Activated CD4-positive, alpha-beta T cell treated with anti-CD3 and anti-CD28 coated beads, Interleukin-2, amount 10 ng/mL, durations not matched to agents 7 days and 5 days (primary cell): ENCODE measurements at regions not wholly inside any gene's neighbourhood (a gene's known extent, or its start where the extent isn't known, plus 50 kb on each side); places are given as distances from the start of the nearest gene placed in this dataset.
"Not testable (repeated sequence)": the region's sequence is repeated elsewhere in the genome, so short reads cannot be mapped to it uniquely, and the experiment has no call there.

Experiments used
- CTCF ChIA-PET: fragments of 350-600 bp; sonication (Branson Sonifier 250); formaldehyde crosslinking; loops from one replicate; lab custom pipeline; 2021; ENCODE audit warnings: antibody characterized with exemption; lab: Charles Lee
- POLR2A ChIA-PET: fragments of 350-600 bp; sonication (Branson Sonifier 250); formaldehyde crosslinking; loops from one replicate; lab custom pipeline; 2021; ENCODE audit warnings: antibody characterized with exemption; lab: Charles Lee
- DNase-seq: peaks from one replicate; pipeline ENCODE4 v3.0.0-alpha.2; 2020
- H3K27ac Mint-ChIP-seq: one replicate; pipeline ENCODE4 v1.8.0; 2021; ENCODE audit warnings: mild to moderate bottlenecking, moderate library complexity, mixed read lengths
- H3K27me3 Mint-ChIP-seq: one replicate; pipeline ENCODE4 v1.8.0; 2021; ENCODE audit warnings: mixed read lengths
- H3K36me3 Mint-ChIP-seq: one replicate; pipeline ENCODE4 v1.8.0; 2021; ENCODE audit warnings: low read depth, mixed read lengths
- H3K4me1 Mint-ChIP-seq: one replicate; pipeline ENCODE4 v1.8.0; 2021; ENCODE audit warnings: mixed read lengths
- H3K4me3 Mint-ChIP-seq: one replicate; pipeline ENCODE4 v1.8.0; 2021; ENCODE audit warnings: mild to moderate bottlenecking, moderate library complexity, mixed read lengths
- H3K9me3 Mint-ChIP-seq: one replicate; pipeline ENCODE4 v1.8.0; 2021; ENCODE audit warnings: mixed read lengths

DNA sequence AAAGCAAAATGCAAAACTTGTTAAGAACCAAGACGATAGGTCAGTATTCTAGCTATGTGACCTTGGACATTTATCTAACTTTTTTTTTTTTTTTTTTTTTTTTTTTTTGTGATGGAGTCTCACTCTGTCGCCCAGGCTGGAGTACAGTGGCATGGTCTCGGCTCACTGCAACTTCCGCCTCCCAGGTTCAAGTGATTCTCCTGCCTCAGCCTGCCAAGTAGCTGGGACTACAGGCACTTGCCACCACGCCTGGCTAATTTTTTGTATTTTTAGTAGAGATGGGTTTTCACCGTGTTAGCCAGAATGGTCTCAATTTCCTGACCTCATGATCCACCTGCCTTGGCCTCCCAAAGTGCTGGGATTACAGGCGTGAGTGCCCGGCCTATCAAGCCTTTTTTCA, 358.3 kb upstream of the KIF2B start:
- H3K4me3 Mint-ChIP-seq, H3K9me3 Mint-ChIP-seq, H3K36me3 Mint-ChIP-seq, H3K4me1 Mint-ChIP-seq, DNase-seq, H3K27ac Mint-ChIP-seq, CTCF ChIA-PET, POLR2A ChIA-PET, H3K27me3 Mint-ChIP-seq: not testable (repeated sequence)

DNA sequence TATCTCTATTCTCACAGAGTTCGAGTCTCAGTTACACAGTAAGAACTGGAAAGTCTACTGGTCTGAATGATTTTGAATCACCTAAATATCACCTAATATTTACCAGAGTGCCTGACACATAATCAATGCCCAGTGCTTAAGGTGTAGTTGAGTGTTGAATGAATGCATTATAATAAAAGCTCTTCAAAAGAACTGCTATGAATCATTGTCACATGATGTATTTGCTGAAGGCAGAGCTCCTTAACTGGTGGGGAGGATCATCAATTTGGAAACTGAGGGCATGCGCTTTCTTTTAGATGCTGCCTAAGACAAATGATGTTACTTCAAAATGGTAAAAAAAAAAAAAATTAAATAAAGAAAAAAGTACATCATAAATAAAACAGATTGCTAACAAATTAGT, 359.4 kb upstream of the KIF2B start:
- H3K9me3 Mint-ChIP-seq: peaks cover 8% of the 10 kb centered on the region
- CTCF ChIA-PET: no interaction called here

DNA sequence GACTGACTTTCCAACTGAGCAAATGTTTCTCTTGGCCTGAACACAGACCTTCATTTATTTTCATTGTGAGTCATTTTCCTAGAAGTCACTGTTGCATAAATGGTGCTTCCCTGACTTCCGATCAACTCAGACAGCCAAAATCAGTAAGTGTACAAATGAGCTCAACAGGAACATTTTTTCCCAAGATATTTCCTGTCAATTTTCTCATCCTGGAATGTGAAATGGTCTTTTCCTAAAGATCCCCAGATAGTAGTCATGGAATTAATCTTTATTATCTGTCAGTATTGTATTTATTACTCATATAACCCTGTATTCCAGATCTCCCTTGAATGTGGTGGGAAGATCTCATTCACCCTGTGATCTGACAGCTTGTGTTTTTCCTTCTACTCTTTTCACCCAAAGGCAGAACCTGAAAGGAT, 360.3 kb upstream of the KIF2B start:
- H3K9me3 Mint-ChIP-seq: peaks cover 7% of the 10 kb centered on the region
- no peaks in the 10 kb centered on the region for H3K36me3 Mint-ChIP-seq
- H3K27ac Mint-ChIP-seq: no peak overlapping the region
- no peaks in the 10 kb centered on the region for H3K27me3 Mint-ChIP-seq
- H3K4me1 Mint-ChIP-seq: no peaks in the 10 kb centered on the region
- no peak for DNase-seq
- H3K4me3 Mint-ChIP-seq: no peak overlapping the region
- ChIA-PET POLR2A (no interaction called here), CTCF (no interaction called here)

More for the DNA sequence above, 359.4 kb upstream of the KIF2B start:
- H3K36me3 Mint-ChIP-seq: no peaks in the 10 kb centered on the region
- H3K27me3 Mint-ChIP-seq: no peaks in the 10 kb centered on the region
- POLR2A ChIA-PET: no interaction called here
- no peak overlapping the region for H3K27ac Mint-ChIP-seq
- H3K4me3 Mint-ChIP-seq: no peak overlapping the region
- no peaks in the 10 kb centered on the region for H3K4me1 Mint-ChIP-seq
- DNase-seq: no peak

DNA sequence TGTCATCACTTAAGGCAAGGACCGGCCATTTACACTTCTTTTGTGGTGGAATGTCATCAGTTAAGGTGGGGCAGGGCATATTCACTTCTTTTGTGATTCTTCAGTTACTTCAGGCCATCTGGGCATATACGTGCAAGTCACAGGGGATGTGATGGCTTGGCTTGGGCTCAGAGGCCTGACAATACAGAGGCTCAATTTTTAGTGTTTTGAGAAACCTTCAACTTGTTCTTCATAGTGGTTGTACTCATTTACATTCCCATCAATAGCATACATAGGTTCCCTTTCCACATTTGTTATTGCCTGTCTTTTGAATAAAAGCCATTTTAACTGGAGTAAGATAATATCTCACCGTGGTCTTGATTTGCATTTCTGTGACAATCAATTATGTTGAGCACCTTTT, 366.8 kb upstream of the KIF2B start:
- POLR2A ChIA-PET, H3K27ac Mint-ChIP-seq, H3K4me1 Mint-ChIP-seq, H3K27me3 Mint-ChIP-seq, H3K4me3 Mint-ChIP-seq, H3K36me3 Mint-ChIP-seq, DNase-seq, CTCF ChIA-PET: not testable (repeated sequence)
- H3K9me3 Mint-ChIP-seq: peaks cover 14% of the 10 kb centered on the region

DNA sequence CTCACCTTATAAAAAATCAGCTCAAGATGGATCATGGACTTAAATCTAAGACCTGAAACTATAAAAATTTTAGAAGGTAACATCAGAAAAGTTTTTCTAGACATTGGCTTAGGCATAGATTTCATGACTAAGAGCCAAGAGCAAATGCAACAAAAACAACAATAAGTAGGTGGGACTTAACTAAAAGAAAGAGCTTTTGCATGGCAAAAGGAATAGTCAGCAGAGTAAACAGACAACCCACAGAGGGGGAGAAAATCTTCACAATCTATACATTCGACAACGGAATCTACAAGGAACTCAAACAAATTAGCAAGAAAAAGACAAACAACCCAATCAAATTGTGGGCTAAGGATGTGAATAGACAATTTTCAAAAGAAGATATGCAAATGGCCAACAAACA, 368.4 kb upstream of the KIF2B start:
- ChIA-PET POLR2A (no interaction called here), CTCF (no interaction called here)
- Mint-ChIP-seq H3K9me3 (peaks cover 16% of the 10 kb centered on the region), H3K4me1 (no peaks in the 10 kb centered on the region), H3K4me3 (no peak overlapping the region), H3K27me3 (no peaks in the 10 kb centered on the region), H3K36me3 (no peaks in the 10 kb centered on the region), H3K27ac (no peak overlapping the region)
- DNase-seq: no peak

DNA sequence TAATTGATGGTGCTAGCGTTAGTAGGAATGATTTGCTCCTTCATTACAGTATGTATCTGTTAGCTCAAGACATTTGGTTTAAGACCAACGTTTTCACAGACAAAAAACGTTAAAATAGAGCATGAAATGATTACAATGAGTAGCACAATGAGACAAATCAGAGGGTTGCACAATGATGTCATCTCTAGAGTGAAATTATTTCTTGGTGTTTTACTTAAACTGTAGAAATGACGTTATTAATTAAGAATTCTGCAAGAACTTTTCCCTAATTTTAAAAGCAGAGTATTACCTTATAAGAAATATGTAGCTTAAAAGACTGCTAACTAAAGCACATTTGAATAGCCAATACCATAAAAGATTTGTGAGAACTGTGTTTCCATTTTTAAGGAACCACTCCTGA, 373.4 kb upstream of the KIF2B start:
- ChIA-PET POLR2A (no interaction called here), CTCF (no interaction called here)
- Mint-ChIP-seq H3K4me3 (no peak overlapping the region), H3K27me3 (no peaks in the 10 kb centered on the region), H3K4me1 (no peaks in the 10 kb centered on the region), H3K9me3 (peaks cover 2% of the 10 kb centered on the region), H3K27ac (no peak overlapping the region), H3K36me3 (no peaks in the 10 kb centered on the region)
- DNase-seq: no peak

- DNase-seq: no peak
- no peaks in the 10 kb centered on the region for H3K36me3 Mint-ChIP-seq
- peaks cover 3% of the 10 kb centered on the region for H3K9me3 Mint-ChIP-seq
- no peaks in the 10 kb centered on the region for H3K27me3 Mint-ChIP-seq
- no peaks in the 10 kb centered on the region for H3K4me1 Mint-ChIP-seq
- H3K27ac Mint-ChIP-seq: no peak overlapping the region
- POLR2A ChIA-PET: no interaction called here
- no peak overlapping the region for H3K4me3 Mint-ChIP-seq
- CTCF ChIA-PET: no interaction called here
Observed at GRCh38 chr17:53428913-53429312, 393.8 kb upstream of the KIF2B start.

GRCh38 chr17:53426505-53426904, 396.2 kb upstream of the KIF2B start:
- no peaks in the 10 kb centered on the region for H3K4me1 Mint-ChIP-seq
- DNase-seq: no peak
- POLR2A ChIA-PET: no interaction called here
- H3K27ac Mint-ChIP-seq: no peak overlapping the region
- no peak overlapping the region for H3K4me3 Mint-ChIP-seq
- H3K27me3 Mint-ChIP-seq: no peaks in the 10 kb centered on the region
- H3K36me3 Mint-ChIP-seq: no peaks in the 10 kb centered on the region
- H3K9me3 Mint-ChIP-seq: peaks cover 6% of the 10 kb centered on the region
- CTCF ChIA-PET: no interaction called here

- H3K27me3 Mint-ChIP-seq: no peaks in the 10 kb centered on the region
- H3K9me3 Mint-ChIP-seq: peaks cover 5% of the 10 kb centered on the region
- ChIA-PET CTCF (no interaction called here), POLR2A (no interaction called here)
- no peak for DNase-seq
- H3K4me1 Mint-ChIP-seq: no peaks in the 10 kb centered on the region
- no peak overlapping the region for H3K27ac Mint-ChIP-seq
- H3K4me3 Mint-ChIP-seq: no peak overlapping the region
- H3K36me3 Mint-ChIP-seq: no peaks in the 10 kb centered on the region
Observed at GRCh38 chr17:53420035-53420641, 402.6 kb upstream of the KIF2B start.

DNA sequence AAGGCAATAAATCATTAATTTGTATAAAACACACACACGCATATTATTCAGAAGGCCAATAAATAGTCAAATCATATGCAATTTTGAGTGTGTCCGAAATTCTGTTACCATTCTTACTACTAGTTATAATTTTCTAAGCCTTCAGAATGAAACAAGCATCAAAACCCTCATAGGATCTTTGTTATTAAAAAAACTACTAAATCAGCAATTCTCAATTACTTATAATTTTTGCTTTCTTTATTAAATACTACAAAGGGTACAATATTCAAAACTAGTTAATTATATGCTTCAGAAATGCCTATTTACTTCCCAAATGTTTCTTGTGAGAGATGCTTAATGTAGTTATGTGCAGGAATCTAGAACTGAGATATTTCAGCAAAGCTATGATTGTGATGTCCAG, 413.1 kb upstream of the KIF2B start:
- H3K36me3 Mint-ChIP-seq: no peaks in the 10 kb centered on the region
- H3K4me1 Mint-ChIP-seq: no peaks in the 10 kb centered on the region
- H3K9me3 Mint-ChIP-seq: peaks cover 15% of the 10 kb centered on the region
- ChIA-PET CTCF (no interaction called here), POLR2A (no interaction called here)
- H3K4me3 Mint-ChIP-seq: no peak overlapping the region
- DNase-seq: no peak
- no peaks in the 10 kb centered on the region for H3K27me3 Mint-ChIP-seq
- no peak overlapping the region for H3K27ac Mint-ChIP-seq

DNA sequence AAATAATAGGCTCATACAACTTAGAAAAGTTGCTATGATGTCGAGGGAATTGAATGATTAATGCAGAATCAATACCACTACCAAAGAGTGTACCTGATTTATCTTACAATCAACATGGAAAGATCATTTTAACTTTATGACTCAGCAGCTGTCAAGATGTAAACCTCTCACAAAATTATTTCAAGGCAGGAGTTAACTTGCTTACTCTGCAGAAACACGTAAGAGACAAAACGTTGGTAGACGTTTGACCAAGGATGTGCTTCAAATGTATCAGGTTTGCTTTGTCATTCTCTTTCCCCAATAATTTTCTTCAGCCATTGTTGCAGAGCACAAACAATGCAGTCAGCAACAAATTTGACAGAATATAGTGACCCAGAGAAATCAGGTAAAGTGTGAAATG, 415.8 kb upstream of the KIF2B start:
- CTCF ChIA-PET: no interaction called here
- H3K9me3 Mint-ChIP-seq: peaks cover 15% of the 10 kb centered on the region
- no peaks in the 10 kb centered on the region for H3K4me1 Mint-ChIP-seq
- POLR2A ChIA-PET: no interaction called here
- H3K27me3 Mint-ChIP-seq: no peaks in the 10 kb centered on the region
- H3K27ac Mint-ChIP-seq: no peak overlapping the region
- no peaks in the 10 kb centered on the region for H3K36me3 Mint-ChIP-seq
- no peak overlapping the region for H3K4me3 Mint-ChIP-seq
- DNase-seq: no peak

DNA sequence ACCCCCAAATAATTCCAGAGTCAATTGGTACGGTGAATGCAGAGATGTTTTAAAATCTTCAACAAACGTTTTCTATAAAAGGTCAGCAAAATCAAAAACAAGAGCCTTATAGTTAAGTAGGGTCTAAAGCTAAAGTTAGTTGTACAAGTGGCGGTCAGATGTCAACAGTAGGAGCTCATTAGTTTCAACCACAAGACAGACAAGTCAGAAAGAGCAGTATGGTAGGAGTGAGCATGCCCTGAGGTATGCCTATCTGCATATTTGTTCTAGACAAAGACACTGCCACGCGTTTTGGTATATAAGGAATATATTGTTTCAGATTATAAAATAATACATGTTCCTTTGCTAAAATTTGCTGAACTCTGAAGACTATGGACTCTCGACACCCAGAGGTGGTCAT, 431.5 kb upstream of the KIF2B start:
- Mint-ChIP-seq H3K27ac (no peak overlapping the region), H3K27me3 (no peaks in the 10 kb centered on the region), H3K36me3 (no peaks in the 10 kb centered on the region), H3K9me3 (peaks cover 1% of the 10 kb centered on the region), H3K4me1 (no peaks in the 10 kb centered on the region), H3K4me3 (no peak overlapping the region)
- no peak for DNase-seq
- CTCF ChIA-PET: no interaction called here
- POLR2A ChIA-PET: no interaction called here

DNA sequence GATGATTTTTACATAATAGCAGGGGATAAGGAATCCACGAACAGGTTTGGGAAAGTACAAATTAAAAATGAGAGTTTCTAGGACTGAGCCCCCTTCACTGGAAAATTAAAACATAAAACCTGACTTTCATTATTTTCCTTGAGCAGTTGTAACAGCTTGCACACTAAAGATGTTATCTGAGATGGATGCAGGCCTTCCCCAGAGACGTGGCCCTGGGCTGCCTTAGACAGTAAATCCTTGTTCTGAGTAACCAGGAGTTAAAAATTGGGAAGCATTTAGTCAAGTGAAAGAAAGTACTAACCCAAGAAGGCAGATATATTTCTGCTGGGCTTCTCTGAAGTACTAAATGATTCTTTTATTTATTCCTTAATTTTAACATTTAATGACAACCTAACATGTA, 432.2 kb upstream of the KIF2B start:
- Mint-ChIP-seq H3K36me3 (no peaks in the 10 kb centered on the region), H3K9me3 (no peaks in the 10 kb centered on the region), H3K27me3 (no peaks in the 10 kb centered on the region), H3K27ac (no peak overlapping the region), H3K4me1 (no peaks in the 10 kb centered on the region), H3K4me3 (no peak overlapping the region)
- POLR2A ChIA-PET: no interaction called here
- no peak for DNase-seq
- CTCF ChIA-PET: no interaction called here

GRCh38 chr17:53387745-53388144, 435.0 kb upstream of the KIF2B start:
- no peaks in the 10 kb centered on the region for H3K9me3 Mint-ChIP-seq
- no peak for DNase-seq
- no peak overlapping the region for H3K4me3 Mint-ChIP-seq
- POLR2A ChIA-PET: no interaction called here
- no peaks in the 10 kb centered on the region for H3K4me1 Mint-ChIP-seq
- no peaks in the 10 kb centered on the region for H3K27me3 Mint-ChIP-seq
- CTCF ChIA-PET: no interaction called here
- no peak overlapping the region for H3K27ac Mint-ChIP-seq
- H3K36me3 Mint-ChIP-seq: no peaks in the 10 kb centered on the region
